B cell (primary cell): ENCODE measurements at regions not wholly inside any gene's neighbourhood (a gene's known extent, or its start where the extent isn't known, plus 50 kb on each side); places are given as distances from the start of the nearest gene placed in this dataset.

Source experiments
- CTCF ChIP-seq: fragments of 200-600 bp; IDR thresholded peaks from one replicate; pipeline ENCODE4 v1.8.0; 2022; ENCODE audit warnings: antibody characterized with exemption, mild to moderate bottlenecking
- EZH2 ChIP-seq: IDR thresholded peaks from 2 replicates; pipeline ENCODE4 v1.6.1; 2012; ENCODE audit warnings: borderline replicate concordance, low read depth, mild to moderate bottlenecking, moderate library complexity, low read length; ENCODE audit not compliant: insufficient read depth, poor library complexity, severe bottlenecking

DNA sequence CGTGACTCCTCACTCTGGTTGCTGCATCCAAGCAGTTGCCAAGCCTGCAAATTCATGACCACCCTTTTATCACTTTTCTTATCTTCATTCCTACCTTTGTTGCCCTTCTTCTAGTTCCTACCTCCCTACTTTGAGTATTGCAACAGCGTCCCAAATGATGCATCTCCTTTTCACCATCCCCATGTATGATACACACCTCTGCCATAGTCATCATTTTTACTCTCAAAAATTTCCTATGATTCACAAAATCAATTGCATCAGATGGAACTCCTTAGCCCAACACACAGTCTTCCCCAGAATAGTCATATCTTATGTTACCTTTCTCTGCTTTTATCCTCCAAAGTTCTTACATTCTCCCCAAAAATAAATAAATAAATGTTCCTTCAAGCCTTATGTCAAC is 262.6 kb downstream of the TBL1XR1 start:
- TF ChIP-seq CTCF (no peak), EZH2 (no peak)
